ENCODE measurements at regions not wholly inside any gene's neighbourhood (a gene's known extent, or its start where the extent isn't known, plus 50 kb on each side); places are given as distances from the start of the nearest gene placed in this dataset.
"Not testable (repeated sequence)": the region's sequence is repeated elsewhere in the genome, so short reads cannot be mapped to it uniquely, and the experiment has no call there.

DNA sequence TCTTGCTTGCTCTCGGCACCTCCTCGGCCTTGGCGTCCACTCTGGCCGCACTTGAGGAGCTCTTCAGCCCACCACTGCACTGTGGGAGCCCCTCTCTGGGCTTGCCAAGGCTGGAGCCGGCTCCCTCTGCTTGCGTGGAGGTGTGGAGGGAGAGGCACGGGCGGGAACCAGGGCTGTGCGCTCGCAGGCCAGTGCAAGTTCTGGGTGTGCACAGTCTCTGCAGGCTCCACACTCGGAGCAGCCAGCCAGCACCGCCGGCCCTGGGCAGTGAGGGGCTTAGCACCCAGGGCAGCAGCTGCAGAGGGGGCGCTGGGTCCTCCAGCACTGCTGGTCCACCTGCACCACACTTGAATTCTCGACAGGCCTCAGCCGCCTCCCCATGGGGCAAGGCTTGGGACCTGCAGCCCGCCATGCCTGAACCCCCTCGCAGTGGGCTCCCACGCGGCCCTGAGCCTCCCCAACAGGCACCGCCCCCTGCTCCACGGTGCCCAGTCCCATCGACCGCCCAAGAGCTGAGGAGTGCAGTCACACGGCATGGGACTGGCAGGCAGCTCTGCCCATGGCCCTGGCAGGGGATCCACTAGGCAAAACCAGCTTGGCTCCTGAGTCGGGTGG lies 411.2 kb upstream of the CHAC2 start:
- no peak for DNase-seq

DNA sequence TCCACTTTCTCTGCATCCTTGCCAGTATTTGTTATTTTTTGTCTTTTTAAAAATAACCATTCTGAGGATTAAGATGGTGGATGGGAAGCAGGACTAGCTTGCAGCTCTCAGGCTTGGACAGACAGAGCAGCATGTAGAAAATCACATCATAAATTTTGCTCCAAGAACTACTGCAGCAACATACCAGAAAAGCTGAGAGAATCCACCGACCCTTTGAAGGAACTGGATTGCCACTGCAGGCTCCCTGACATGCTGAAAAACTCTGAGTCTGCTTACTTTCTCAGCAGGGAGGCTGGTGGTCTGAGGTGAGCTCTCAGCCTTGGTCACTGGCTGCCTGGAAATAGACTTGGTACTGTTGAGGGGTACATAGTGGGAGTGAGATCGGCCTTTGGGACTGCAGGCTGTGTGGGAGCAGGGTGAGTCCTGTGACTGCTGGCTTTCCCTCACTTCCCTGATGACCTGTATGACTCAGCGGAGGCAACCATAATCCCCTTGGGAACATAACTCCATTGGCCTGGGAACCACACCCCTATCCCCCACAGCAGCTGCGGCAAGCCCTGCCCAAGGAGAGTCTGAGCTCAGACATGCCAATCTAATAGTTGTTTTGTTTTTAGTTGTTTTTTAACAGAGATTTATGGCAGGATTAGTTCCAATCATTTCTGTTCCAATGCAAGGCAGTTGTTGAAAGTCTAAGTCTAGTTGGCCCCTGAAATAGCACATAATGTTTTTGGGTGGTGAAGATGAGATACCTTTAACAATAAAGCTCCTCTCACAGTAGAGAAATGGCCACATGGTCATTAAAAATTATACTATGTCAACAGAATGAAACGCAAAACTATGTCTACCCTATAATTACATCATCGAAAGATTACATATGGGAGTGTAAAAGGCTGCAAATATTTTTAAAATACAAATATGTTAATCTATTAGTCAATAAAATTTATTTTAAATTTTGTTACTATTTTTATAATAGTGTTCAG lies 414.2 kb upstream of the CHAC2 start:
- no peak for DNase-seq

DNA sequence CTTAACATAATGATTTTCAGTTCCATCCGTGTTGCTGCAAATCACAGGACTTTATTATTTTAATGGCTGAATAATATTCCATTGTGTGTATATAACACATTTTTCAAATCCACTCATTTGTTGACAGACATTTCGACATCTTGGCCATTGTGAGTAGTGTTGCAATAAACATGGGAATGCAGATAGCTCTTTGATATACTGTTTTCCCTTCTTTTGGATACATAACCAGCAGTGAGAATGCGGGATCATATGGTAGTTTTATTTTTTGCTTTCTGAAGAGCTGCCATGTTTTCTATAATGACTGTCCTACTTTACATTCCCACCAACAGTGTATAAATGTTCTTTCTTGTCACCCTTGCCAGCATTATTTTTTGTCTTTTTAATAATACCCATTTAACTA lies 420.3 kb upstream of the CHAC2 start:
- DNase-seq = no peak

DNA sequence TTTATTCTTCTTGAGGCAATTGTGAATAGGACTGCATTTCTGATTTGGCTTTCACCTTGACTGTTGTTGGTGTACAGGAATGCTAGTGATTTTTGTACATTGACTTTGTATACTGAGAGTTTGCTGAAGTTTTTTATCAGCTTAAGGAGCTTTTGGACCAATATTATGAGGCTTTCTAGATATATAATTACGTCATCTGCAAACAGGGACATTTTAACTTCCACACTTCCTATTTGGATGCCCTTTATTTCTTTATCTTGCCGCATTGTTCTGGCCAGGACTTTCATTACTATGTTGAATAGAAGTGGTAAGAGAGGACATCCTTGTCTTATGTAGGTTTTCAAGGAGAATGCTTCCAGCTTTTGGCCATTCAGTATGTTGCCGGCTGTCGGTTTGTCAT lies 425.4 kb upstream of the CHAC2 start:
- DNase-seq = no peak

DNA sequence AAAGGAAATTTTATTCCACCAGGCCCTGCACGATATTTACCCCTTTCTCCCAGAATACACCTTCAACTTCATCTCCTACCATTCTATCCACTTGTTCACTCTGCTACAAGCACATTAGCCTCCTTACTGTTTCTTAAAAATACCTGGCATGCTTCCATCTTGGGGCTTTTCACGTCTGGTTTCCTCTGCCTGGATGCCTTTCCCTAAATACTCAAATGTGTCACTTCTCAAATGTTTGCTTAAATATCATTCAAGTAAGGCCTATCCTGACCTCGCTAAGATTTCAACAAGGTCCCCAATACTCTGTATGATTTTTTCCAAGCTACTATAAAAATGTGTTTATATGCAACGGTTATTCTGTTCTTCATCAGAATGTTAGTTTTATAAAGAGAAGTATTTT lies 433.0 kb upstream of the CHAC2 start:
- no peak for DNase-seq

DNA sequence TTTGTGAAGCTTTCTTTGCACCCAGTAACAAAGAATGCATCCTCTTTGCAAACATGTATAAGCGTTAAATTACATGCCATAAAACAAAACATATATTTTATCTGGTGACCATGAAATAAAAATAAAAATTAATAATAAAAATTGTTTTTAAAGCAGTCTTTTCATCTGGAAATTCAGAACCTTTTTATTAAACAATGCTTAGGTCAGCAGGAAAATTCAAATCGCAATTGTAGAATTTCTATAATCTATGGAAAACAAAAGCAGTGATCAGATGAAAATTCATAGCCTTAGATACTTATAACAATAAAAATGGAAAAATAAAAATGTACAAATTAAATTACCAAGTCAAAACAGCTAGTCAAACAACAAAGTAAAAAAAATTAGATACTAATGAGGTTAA lies 435.9 kb upstream of the CHAC2 start:
- no peak for DNase-seq

DNA sequence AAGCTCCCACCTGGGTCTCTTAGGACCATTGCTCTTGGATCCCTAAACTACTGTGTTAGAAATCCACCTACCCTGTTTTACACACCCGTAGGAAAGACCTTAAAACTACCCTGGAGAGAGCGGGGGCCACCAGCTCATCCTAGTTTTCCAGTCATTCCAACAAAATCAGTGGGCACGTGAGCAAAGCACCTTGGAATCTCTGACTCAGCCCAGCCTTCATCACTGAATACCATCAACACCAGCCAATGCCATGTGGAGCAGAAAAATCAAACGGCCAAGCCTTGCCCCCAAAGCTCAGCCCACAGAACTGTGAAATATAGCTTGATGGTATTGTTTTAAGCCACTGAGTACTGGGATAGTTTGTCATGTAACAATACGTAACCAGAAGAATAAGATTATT lies 449.7 kb upstream of the CHAC2 start:
- DNase-seq = no peak

DNA sequence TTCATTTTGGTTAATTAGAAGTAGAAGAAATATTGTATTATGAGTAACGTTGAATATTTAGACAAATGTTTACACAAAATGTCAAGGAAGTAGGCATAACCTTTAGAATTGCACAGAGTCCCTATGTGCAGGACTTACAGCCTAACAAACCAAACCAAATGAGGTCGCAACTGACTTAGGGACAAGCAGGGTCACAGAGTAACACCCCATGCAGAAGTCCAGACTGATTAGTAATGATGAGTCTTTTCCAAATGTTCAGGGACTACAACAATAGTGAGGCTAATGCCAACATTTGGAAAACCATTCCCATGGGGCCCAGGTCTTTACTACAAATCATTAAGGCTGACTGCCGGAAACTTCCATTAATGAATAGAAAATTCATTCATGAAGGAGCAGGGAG lies 452.5 kb upstream of the CHAC2 start:
- DNase-seq = no peak

DNA sequence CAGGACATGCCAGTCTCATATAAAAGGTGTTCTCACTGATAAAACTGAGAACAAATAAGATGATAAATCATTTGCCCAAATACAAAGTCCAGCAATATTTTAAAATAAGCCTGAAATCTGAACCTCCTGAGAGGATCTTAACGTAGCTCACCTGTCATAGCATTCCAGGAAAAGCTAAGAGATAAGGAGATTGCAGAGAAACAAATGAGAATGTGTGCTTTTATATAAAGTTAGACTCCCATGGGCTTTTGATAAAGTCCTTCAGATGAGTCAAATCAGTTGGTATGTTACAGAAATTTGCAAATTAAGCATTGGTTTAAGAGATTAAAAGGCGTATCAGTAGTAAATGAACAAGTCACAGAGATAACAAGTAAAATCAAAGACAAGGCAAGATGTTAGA lies 452.9 kb upstream of the CHAC2 start:
- no peak for DNase-seq

DNA sequence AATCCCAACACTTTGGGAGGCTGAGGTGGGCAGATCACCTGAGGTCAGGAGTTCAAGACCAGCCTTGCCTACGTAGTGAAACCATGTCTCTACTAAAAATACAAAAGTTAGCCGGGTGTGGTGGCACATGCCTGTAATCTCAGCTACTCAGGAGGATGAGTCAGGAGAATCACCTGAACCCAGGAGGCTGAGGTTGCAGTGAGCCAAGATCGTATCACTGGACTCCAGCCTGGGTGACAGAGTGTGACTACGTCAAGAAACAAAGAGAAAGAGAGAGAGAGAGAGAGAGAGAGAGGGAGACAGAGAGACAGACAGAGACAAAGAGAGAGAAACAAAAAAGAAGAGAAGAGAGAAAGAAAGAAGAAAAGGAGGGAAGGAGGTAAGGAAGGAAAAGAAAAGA lies 454.0 kb upstream of the CHAC2 start:
- not testable (repeated sequence) for DNase-seq

DNA sequence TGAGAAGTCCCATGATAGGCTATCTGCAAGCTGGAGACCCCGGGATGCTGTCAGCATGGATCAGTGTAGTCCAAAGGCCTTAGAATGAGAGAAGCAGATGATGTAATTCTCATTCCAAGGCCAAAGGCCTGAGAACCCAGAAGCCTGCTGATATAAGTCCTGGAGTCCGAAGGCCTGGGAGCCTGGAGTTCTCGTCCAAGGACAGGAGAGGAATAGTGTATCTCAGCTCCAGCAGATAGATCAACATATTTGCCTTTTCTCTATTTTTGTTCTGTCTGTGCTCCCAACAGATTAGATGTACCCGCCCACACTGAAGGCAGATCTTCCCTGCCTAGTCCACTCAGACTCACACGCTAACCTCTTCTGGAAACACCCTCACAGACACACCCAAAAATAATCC lies 454.9 kb upstream of the CHAC2 start:
- DNase-seq = no peak

DNA sequence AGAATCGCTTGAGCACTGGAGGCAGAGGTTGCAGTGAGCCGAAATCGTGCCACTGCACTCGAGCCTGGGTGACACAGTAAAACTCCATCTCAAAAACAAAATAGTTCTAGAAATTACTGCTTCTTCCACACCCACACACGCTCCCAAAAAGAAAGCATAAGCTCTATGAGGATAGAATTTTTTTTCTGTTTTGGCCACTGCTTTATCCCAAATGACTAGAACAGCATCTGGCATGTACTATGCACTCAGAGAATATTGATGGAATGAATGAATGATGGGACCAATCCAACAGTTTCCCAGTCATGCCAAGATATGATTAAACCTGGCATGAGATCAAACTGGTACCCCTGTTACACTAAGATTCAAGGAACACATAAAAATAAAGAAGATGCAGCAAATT lies 455.4 kb upstream of the CHAC2 start:
- DNase-seq = no peak

DNA sequence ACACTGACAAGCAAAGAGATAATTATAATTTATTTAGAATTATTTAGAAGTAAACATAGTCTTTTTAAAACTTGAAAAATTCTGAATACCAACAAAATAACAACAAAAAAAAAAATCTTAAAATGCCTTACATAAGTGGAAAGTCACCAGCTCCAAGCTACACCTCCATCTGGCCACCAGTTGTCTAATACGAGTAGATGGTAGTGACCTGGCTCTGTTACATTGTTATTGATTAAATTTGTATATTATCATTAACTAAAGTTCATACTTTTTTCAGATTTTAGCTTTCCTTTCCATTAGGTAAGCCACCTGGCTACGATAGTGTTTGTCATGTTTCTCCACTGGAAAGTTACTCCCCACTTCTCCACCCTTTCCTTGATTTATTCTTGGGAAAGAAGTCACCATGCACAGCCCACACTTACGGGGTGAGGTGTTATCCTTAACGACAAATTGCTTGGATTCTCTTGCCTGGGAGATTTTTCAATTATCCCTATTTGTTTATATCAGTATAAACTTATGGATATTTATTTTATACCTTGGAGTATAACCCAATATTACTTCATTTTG lies 464.5 kb upstream of the CHAC2 start:
- no peak for DNase-seq

DNA sequence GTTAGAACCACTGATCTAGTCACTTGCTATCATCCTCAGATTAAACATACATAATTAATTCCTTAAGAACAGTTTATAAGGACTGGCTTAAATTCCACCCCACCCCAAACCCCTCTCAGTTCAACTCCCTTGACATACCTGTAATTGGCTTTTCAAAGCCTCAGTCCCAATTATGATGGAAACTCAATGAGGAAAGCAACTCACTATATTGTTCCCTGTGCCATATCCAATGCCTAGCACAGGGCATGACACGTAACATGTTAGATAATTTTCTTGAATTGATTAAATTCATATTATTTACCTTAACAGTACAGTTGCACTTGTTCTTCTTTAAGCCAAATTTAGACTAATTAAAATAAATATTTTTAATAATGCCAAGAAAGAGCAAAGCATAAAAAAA lies 465.1 kb upstream of the CHAC2 start:
- no peak for DNase-seq

DNA sequence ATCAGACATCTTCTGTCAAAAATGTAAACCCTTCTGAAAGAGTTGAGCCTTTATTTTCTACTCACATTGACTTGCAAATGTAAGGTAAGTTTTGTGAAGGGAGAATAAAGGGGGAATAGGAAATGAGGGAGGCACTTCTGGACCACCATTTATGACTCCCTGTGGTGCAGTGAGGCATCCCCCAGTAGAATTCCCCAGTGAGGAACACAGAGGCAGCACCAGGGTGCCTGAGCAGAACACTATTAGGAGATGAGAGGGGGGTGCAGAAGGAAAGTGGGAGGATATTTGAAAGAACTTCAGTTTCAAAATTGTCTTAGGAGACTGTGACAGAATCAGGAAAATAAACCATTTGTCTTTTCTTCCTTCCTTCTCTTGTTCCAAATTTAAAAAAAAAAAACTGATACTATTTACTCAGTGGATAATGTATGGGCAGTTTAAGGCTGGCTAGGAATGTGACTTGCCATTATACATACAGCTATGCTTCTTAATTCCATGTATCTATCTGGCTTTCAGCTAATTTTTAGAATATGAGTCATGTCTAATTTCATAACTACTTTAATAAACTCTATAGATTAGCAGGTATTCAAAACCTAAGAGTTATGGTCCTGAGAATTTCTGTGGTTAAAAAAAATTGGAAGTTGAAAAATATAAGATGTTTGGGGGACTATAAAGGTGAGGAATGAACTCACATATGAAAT lies 478.1 kb upstream of the CHAC2 start:
- DNase-seq = no peak

DNA sequence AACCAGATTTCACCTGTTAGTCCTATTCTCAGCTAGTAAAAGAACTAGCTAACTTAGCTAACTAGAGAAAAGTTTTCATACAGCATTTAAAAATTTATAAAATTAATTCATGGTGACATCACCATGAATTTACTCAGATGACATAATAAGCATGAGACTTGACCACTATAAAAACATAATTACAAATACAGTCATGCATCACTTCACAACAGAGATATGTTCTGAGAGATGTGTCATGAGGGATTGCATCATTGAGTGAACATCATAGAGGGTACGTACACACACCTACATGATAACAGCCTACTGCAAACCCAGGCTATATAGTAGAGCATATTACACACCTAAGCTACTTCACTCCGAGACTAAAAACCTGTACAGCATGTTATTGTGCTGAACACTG lies 481.3 kb upstream of the CHAC2 start:
- no peak for DNase-seq

DNA sequence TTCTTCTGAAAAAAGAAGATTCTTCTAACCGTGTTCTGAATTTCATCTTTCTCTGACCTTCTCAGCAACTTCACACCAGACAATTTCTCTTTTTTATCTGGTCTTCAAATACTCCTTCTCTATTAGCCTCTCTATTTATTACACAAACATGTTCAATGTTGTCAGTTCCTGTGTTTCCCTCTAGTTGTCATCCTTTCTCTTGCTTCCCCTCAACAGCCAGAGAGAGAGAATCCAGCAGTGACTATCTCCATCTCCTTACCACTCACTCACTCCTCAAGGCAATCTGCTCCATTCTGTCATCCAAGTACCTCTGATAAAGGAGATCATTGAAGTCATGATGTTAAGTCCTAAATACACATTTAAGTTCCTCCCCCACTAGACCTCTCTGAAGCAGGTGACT lies 491.9 kb upstream of the CHAC2 start:
- DNase-seq = no peak

DNA sequence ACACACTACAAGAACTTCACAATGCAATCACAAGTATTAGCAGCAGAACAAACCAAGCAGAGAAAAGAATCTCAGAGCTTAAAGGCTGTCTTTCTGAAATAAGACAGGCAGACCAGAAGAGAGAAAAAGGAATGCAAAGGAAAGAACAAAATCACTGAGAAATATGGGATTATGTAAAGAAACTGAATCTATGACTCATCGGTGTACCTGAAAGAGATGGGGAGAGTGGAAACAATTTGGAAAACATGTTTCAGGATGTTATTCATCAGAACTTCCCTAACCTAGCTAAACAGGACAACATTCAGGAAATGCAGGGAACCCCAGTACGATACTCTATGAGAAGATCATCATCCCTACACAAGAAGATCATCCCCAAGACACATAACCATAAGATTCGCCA lies 499.0 kb upstream of the CHAC2 start:
- no peak for DNase-seq

DNA sequence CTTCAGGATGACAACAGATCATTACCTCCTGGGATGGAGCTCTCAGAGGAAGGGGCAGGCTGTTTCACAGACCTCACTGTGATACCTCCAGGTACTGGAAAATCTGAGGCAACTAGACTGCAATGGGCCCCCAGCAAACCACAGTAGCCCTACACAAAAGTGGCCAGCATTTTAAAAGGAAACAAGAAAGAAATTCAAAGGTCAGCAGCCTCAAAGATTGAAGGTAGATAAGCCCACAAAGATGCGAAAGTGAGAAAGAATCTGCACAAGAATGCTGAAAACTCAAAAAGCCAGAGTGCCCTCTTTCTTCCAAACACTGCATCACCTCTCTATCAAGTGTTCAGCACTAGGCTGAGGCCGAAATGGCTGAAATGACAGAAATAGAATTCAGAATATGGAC lies 499.5 kb upstream of the CHAC2 start:
- no peak for DNase-seq

DNA sequence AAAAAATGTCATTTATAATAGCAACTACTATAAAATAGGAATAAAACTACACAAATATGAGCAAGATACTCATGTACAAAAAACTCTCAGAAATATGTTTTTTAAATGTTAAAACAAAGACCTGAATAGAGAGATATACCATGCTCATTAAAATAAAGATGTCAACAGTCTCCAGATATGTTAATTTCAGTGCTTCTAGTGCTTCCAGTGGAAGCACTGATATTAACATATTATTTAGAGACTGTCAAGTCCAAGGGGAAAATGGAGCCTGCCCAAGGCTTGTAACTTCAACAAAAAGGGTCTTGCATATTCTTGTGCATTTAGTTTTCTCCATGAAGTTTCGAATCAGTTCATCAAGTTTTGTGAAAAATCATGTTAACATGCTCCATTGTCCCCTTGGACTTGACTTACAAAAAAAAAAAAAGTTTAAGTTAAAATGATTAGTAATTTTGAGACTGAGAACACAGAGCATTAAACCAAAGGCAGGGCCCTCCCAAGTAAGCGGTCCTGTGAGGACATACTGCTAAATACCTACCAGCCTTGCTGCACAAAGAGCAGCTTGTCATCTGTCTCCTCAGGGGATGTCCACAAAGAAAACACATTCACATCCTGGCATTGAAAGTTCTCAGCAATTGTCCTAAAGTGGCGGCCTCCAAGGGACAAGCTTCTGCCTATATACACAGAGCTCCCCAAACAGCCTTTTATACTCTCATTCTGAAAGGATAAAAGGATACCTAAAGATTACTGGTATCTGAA lies 501.9 kb upstream of the CHAC2 start:
- no peak for DNase-seq

DNA sequence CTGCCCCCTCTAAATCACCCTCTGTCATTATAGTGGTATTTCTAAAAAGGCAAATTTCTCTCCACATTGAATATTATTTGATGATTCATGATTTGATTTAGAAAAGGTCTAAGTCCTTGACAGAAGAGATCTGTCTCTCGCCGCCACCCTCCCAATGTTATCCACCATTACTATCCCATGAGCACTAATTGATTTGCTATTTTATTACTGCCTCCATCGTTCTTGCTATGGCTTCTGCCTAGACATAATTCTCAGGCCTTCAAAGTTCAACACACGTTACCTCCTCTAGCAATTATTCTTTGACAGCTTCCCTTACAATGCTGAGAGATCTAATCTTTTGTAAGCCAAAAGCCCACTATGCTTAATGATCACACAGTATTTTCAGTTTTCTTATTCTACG lies 507.0 kb upstream of the CHAC2 start:
- DNase-seq = no peak

DNA sequence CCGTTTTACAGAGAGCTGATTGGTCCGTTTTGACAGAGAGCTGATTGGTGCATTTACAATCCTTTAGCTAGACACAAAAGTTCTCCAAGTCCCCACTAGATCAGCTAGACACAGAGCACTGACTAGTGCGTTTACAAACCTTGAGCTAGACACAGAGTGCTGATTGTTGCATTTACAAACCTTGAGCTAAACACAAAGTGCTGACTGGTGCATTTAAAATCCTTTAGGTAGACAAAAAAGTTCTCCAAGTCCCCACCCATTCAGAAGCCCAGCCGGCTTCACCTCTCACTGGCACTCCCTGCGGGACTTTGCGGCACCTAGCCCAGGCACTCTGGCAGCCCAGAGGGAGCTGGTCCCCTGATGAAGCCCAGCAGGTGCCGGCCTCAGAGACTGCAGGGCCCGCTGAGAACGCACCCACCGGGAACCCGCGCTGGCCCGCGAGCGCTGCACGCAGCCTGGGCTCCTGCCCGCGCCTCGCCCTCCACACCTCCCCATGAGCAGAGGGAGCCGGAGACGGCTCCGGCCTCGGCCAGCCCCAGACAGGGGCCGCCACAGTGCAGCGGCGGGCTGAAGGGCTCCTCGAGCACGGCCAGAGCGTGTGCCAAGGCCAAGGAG lies 508.1 kb upstream of the CHAC2 start:
- DNase-seq = no peak
